Neural cell (in vitro differentiated cells): ENCODE measurements at regions not wholly inside any gene's neighbourhood (a gene's known extent, or its start where the extent isn't known, plus 50 kb on each side); places are given as distances from the start of the nearest gene placed in this dataset.

Source experiments
- CTCF ChIP-seq: fragments of 450-650 bp; IDR thresholded peaks from 2 replicates; pipeline ENCODE4 v1.5.1; 2014; ENCODE audit warnings: antibody characterized with exemption, mild to moderate bottlenecking, moderate library complexity; ENCODE audit not compliant: poor library complexity, severe bottlenecking
- REST ChIP-seq: IDR thresholded peaks from 2 replicates; pipeline ENCODE4 v1.6.1; 2012; ENCODE audit warnings: borderline replicate concordance

GRCh38 chr18:54440292-54440691, 82.6 kb downstream of the C18orf54 start:
- TF ChIP-seq CTCF (no peak), REST (no peak)
